ENCODE measurements at regions not wholly inside any gene's neighbourhood (a gene's known extent, or its start where the extent isn't known, plus 50 kb on each side); places are given as distances from the start of the nearest gene placed in this dataset.

DNA sequence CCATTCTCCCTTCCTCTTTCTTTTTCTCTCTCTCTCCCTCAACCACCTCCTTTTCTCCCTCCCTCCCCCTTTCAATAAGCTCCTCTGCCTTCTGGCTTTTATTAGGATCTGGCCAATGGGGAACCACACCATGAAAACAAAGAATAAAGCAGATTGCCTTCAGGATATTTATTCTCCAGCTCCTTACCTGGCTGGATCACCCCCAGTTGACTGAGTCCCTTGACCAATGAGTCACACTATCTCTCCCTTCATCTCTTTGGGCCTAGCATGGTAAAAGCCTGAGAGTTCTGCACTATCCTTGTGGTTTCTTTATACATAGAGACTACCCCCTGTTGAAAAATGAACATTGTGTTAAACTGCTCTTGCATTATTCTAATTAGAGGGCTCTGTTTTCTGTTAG is 476.8 kb downstream of the EPHA7 start:
- no peak for ATAC-seq

DNA sequence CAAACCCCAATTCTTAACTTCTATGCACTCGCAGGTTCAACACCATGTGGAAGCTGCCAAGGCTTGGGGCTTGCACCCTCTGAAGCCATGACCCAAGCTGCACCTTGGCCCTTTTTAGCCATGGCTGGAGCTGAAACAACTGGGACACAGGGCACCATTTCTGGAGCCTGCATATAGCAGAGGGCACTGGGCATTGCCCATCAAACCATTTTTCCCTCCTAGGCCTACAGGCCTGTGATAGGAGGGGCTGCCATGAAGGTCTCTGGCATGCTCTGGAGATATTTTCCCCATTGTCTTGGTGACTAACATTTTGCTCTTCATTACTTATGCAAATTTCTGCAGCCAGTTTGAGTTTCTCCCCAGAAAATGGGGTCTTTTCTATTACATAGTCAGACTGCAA is 484.7 kb downstream of the EPHA7 start:
- ATAC-seq: no peak

DNA sequence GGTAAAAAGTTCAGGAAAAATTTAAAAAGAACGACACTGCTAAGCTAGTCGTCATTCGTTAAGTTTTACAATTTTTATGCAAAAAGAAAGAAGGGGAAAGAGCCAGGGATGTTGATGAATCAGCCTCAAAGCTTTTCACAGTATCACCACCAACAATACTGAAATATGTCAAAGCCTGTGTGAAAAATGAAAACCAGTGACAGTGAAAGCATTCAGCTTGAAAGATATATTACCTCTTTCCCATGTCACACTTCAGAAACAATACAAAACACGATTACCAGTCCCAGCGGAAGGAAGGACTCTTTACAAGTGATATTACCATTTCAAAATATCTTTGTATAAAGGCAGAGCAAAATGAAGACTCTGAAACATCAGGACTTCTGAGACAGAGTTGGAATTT is 489.2 kb downstream of the EPHA7 start:
- ATAC-seq: no peak

GRCh38 chr6:92922216-92922806 is 497.0 kb downstream of the EPHA7 start:
- ATAC-seq: no peak

GRCh38 chr6:92915466-92915865 is 503.9 kb downstream of the EPHA7 start:
- no peak for ATAC-seq

GRCh38 chr6:92911301-92911700 is 508.1 kb downstream of the EPHA7 start:
- no peak for ATAC-seq

DNA sequence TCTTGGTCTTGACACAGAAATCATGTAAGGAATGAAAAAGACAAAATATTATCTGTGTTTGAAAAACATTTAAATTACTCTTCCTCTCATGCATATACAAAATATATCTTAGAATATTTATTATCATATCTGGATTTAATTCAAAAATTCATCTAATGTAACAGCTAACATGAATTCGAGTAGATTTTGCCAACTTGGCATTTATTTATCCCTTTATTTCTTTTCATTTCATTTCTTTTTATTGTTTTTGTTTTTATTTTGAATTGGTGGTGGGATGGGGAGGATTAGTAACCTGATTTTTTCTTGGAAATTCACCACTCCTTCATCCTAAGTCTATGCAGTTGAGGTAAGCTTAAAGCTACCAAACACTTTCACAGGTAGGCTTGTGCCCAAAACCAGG is 508.7 kb downstream of the EPHA7 start:
- no peak for ATAC-seq

DNA sequence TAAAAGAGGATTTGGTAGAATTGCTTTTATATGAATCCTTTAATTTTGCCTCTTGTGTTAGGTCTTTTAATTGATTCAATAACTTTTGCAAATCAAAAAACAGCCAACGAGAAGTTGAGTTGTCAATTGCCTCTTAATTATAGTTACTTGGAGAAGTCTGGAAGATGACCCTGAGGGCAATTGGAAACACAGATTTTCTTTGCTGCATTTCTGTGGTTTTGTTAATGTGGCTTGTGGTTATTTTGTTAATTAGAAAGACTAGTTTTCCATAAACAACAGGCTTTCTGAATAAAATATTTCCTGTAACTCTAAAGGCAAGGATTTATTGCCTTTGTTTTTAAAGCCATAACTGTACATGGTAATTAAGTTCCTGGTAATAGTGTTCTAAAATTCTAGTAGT is 513.0 kb downstream of the EPHA7 start:
- no peak for ATAC-seq

DNA sequence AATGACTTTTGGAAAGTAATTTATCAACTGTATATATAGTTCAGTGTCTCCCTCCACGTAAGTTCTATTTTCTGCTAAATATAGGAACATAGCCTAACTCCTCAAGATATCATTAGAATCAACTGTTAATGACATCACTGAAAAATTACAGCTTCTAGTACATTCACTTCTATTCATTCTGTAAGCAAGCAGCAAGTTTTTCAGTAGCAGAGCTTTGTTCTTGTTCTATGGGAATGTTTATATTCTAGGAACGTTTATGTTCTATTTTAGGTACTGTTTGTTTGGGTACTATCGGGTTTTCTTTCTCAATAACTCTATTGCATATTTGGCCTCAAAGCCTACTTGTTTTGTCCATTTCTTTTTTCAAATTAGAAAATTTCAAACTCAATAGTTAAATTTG is 525.6 kb downstream of the EPHA7 start:
- ATAC-seq: no peak

GRCh38 chr6:92892626-92893170 is 526.7 kb downstream of the EPHA7 start:
- no peak for ATAC-seq

- no peak for ATAC-seq
These were observed 531.0 kb downstream of the EPHA7 start for GRCh38 chr6:92888316-92888715.

GRCh38 chr6:92887871-92888270 is 531.5 kb downstream of the EPHA7 start:
- no peak for ATAC-seq

- ATAC-seq: no peak
These were observed 539.8 kb downstream of the EPHA7 start for GRCh38 chr6:92879526-92879925.

- ATAC-seq: no peak
These were observed 554.3 kb downstream of the EPHA7 start for GRCh38 chr6:92864966-92865555.

DNA sequence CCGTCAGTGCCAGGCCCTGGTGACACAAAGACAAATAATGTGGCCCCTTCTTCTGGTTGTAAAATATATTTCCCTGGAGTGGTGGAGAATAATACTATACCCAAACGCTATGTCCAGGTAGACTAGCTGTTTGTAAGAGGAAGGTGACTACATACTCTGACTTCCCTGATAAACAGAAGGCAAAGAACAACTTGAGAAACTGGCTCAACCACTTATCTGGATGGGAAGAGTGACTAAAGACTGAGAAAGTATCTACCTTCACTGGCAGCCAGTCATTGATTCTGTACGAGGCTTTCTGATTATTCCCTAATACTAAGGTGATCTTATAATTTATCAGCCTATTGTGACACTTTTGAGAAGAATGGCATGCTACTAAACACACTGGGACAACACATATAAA is 569.7 kb downstream of the EPHA7 start:
- ATAC-seq: no peak

- ATAC-seq: no peak
These were observed 570.5 kb downstream of the EPHA7 start for GRCh38 chr6:92848901-92849300.

- no peak for ATAC-seq
These were observed 570.9 kb downstream of the EPHA7 start for GRCh38 chr6:92848459-92848858.

DNA sequence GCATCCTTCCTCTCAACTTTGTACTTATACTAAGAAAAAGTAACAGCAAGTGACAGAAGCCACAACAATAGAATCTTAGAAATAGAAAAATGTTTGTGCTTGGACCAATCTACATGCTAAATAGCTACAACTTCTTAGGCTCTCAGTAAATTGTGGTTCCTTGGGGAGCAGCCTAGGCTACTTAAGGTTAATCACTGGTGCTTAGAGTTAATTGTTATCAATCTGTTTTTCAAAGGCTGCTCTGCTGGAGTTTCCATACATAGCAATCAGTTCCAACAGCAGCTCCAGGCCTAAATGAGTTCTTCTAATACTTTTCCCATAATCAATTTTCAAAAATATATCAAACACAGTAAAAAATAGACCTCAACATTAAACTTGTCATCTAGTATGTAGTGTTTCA is 571.4 kb downstream of the EPHA7 start:
- no peak for ATAC-seq

DNA sequence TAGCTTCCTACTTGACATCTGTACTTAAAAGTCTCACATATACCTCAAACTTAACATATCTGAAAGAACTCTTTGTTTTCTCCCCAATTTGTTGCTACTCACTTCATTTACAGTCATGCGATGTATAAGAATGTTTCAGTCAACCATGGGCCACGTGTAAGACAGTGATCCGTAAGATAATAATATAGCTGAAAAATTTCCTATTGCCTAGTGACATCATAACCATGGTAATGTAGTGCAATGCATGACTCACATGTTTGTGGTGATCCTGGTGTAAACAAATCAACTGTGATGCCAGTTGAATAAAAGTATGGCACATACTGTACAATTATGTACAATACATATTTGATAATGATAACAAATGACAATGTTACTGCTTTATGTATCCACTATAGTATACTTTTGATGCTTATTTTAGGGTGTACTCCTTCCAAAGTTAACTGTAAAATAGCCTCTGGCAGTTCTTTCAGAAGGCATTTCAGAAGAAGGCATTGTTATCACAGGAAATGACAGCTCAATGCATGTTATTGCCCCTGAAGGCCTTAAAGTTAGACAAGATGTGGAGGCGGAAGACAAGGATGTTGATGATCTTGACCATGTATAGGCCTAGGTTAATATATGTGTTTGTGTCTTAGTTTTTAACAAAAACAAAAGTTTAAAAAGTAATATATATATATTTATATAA is 579.0 kb downstream of the EPHA7 start:
- ATAC-seq: no peak

- no peak for ATAC-seq
These were observed 590.6 kb downstream of the EPHA7 start for GRCh38 chr6:92828788-92829187.

DNA sequence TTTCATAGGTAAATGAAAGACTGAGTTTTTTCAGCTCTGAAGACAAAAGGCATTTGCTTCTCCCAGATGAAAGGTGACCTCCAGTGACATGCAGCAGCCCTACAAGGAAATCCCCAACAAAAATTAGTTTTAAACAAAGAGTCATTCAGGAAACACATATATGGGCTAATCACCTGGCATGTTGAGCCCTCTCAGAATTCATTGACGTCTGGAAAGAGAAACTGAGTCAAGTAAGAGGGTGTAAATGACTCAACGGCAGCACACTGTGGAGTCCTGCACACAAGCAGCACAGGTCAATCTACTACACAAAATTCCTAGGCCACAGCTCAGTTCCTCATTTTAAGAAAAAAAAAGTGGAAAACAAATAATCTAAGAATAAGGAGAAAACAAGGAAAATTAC is 592.3 kb downstream of the EPHA7 start:
- no peak for ATAC-seq

DNA sequence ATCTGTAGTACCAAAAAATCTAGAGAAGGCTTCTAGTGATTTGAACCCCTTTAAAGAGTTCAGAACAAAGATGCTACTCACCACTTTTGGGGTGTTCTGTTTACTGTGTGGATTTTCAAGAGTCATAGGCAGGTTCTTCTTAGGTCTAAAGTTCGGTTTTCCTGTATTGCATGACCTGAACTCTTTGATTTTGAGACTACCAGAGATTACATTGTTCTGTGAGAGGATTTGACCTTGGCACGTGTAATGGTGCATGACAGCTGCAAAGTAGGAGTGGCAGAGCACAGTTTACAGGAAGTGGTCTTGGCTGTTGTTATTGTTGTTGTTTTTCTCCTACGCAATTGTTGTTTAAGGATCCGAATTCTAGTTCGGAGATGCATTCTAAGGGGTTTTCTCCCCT is 592.7 kb downstream of the EPHA7 start:
- no peak for ATAC-seq

GRCh38 chr6:92822222-92822621 is 597.1 kb downstream of the EPHA7 start:
- ATAC-seq: no peak

DNA sequence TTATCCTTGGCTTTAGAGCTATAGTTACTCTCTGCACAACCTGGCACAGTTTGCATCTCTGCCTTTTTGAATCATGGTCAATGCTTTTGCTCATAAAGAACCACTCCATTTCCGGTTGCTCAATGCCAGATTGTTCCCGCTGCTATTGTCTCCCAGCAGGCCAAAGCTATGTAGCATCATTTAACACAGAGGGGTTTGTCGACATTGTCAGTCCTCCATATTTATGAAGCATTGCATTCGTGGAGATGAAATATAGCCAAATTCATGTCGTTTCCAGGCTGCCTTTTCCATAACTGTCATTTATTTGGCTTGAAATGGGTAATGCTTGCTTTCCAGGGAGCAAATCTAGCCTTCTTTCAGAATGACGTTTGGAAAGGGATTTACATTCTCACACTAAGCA is 598.8 kb downstream of the EPHA7 start:
- ATAC-seq: no peak
